ENCODE measurements at regions not wholly inside any gene's neighbourhood (a gene's known extent, or its start where the extent isn't known, plus 50 kb on each side); places are given as distances from the start of the nearest gene placed in this dataset.

DNA sequence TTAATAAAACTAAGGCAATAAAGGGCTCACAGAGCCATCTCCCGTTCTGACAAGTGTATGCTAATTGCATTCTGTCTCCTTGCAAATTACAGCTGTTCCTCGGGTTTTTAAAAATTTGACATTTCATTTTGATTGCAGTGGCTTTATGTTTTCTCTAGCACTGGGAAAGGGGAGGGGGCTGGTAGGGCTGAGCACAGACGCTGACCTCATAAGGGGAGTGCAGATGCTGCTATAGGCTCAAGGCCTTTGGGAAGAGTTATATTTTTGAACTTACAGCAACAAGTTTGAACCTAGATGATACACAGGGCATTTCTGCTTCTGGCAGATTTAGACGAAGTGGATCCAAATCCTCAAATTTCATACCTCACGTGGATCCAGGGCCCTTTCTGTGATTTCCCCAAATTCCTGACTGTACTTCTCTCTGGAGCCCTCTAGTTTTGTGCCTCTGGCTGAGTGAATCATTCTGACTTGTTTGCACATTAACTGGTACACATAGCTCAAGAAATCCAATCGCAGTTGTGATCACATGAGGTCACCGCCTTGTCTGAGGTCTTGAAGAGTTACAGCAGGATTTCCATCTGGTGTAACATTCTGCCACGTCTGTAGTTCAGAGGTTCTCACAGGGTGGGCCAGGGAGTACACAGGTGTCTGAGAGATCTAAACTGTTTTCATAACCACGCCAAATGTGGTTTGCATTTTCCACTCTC, 230.3 kb downstream of the C1orf94 start:
- in situ Hi-C loops (cut with MboI; ENCODE audit: low pct_unique_long_range_greater_than_20kb in 2 of 9, low sequenced_read_pairs in 9 of 9, unreplicated experiment in 9 of 9) = no loop called here

DNA sequence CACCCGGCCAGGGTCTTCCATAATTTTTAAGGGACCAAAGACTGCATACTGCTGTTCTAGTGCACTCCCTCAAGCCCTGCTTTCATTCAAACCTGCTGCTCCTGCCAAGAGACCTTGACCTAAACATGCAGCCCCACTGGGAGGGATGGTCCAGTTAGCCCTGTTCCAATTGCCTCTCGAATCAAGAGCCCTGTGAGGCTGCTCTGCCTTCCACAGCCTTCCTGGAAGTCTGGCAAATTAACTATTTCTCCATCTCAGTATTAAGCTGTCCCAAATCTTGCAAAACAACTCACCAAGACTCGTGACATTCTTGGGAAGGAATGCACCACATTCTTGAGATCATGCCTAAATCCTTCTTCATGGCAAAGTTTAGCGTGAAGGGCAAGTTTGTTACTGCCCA, 231.3 kb downstream of the C1orf94 start:
- no peak overlapping the region for H3K27ac ChIP-seq
- ATAC-seq (replicated peaks in 6 of 8) = no peak
- in situ Hi-C loops (cut with MboI; ENCODE audit: low pct_unique_long_range_greater_than_20kb in 2 of 9, low sequenced_read_pairs in 9 of 9, unreplicated experiment in 9 of 9) = no loop called here
- no peak overlapping the region for H3K4me3 ChIP-seq
- WGBS, 10 experiments = 7 to 100% (median 59%) methylated on average over 1 to 4 of the region's 4 CpGs
- H3K4me1 ChIP-seq (replicated peaks in 1 of 2) = no peaks in the 10 kb centered on the region

More for the DNA sequence above, 230.3 kb downstream of the C1orf94 start:
- no peak overlapping the region for H3K27ac ChIP-seq
- H3K4me3 ChIP-seq = no peak overlapping the region
- no peaks in the 10 kb centered on the region for H3K4me1 ChIP-seq (replicated peaks in 1 of 2)
- 0 to 81% (median 65%) methylated on average over 1 to 9 of the region's 9 CpGs for WGBS, 10 experiments
- ATAC-seq (replicated peaks in 6 of 8) = peak in 7 of 8 experiments; percentile 22 to 94 (median 69)

- no peak overlapping the region for H3K4me3 ChIP-seq
- in situ Hi-C loops (cut with MboI; ENCODE audit: low pct_unique_long_range_greater_than_20kb in 2 of 9, low sequenced_read_pairs in 9 of 9, unreplicated experiment in 9 of 9) = no loop called here
- H3K27ac ChIP-seq = no peak overlapping the region
- ATAC-seq (replicated peaks in 6 of 8) = no peak
- 36 to 100% (median 79%) methylated on average over 1 to 6 of the region's 6 CpGs for WGBS, 10 experiments
- no peaks in the 10 kb centered on the region for H3K4me1 ChIP-seq (replicated peaks in 1 of 2)
Observed at GRCh38 chr1:34409689-34410229, 233.1 kb downstream of the C1orf94 start.

- WGBS, 10 experiments = 20 to 73% (median 69%) methylated on average over 2 to 11 of the region's 12 CpGs; no CpG with 5 or more reads in 3 of the 10 experiments
- in situ Hi-C loops (cut with MboI; ENCODE audit: low pct_unique_long_range_greater_than_20kb in 2 of 9, low sequenced_read_pairs in 9 of 9, unreplicated experiment in 9 of 9) = no loop called here
- ATAC-seq (replicated peaks in 6 of 8) = peak in 1 of 8 experiments; percentile 62
Observed at GRCh38 chr1:34412598-34413370, 236.1 kb downstream of the C1orf94 start.

DNA sequence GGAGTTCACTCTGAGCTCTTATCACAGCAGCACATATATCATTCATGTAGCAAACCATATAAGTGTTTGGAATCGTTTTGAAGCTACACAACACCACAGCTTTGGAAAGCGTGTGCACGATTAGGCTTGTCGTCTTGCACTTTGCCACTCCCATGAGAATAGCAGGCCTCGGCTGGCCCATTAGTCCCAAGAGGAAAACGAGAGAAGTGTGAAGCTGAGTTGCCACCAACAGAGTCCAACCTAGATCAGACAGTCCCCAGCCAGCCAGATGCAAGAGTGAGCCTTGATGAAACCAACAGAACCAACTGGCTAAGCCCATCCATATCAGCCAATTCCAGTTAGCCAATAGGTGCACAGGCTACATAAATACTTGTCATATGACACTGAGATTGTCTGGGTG, 238.4 kb downstream of the C1orf94 start:
- H3K4me1 ChIP-seq (replicated peaks in 1 of 2) = no peaks in the 10 kb centered on the region
- WGBS, 10 experiments = 0 to 82% (median 60%) methylated on average over 1 to 6 of the region's 6 CpGs; no CpG with 5 or more reads in 1 of the 10 experiments
- ATAC-seq (replicated peaks in 6 of 8) = no peak

More at GRCh38 chr1:34412598-34413370, 236.1 kb downstream of the C1orf94 start:
- Histone ChIP-seq H3K4me1 (replicated peaks in 1 of 2) (no peaks in the 10 kb centered on the region), H3K27ac (no peak overlapping the region), H3K4me3 (no peak overlapping the region)

DNA sequence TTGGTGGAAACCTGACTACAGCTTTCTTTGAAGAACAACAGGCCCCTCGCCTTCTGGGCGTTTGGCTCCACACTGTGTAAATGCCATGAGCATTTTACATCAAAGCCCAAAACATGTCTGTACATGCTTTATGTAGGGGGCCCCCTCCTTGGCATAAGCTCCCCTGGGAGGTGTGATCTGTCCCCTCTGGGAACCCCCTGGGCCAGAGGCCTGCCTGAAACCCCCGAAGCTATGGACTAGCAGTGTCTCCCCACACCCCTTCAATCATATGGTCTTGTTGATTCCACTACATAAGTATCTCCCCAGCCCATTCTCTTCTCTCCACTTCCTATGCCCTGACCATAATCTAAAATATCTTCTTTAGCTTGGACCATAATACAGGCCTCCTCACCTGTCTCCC, 241.5 kb downstream of the C1orf94 start:
- in situ Hi-C loops (cut with MboI; ENCODE audit: low pct_unique_long_range_greater_than_20kb in 2 of 9, low sequenced_read_pairs in 9 of 9, unreplicated experiment in 9 of 9) = no loop called here
- Histone ChIP-seq H3K27ac (no peak overlapping the region), H3K4me3 (no peak overlapping the region), H3K4me1 (replicated peaks in 1 of 2) (no peaks in the 10 kb centered on the region)
- WGBS, 10 experiments = 0 to 93% (median 54%) methylated on average over 1 to 3 of the region's 3 CpGs; no CpG with 5 or more reads in 4 of the 10 experiments
- ATAC-seq (replicated peaks in 6 of 8) = no peak

More for the DNA sequence above, 238.4 kb downstream of the C1orf94 start:
- no peak overlapping the region for H3K4me3 ChIP-seq
- no peak overlapping the region for H3K27ac ChIP-seq
- in situ Hi-C loops (cut with MboI; ENCODE audit: low pct_unique_long_range_greater_than_20kb in 2 of 9, low sequenced_read_pairs in 9 of 9, unreplicated experiment in 9 of 9) = no loop called here

DNA sequence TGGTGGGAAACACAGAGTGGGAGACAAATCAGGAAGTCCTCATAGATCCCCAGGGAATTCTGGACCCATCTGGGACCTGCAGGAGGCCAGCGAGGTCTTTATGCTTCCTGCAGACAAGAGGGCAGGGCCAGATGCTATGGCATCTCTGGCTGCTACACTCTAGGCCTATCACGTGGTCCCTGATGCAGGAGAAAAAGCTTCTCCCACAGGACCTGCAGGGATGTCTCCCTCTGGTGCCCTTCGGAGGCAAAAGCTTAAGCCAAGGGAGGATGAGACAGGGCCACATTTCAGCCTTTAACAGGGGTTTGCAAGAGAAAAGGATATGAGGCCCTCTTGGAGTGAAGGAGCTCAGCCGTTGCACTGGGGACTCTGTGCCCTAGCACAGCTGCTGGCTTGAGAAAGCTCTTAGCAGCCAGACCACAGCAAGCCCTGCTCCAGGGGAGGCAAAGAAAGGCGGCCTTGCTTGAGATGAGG, 243.0 kb downstream of the C1orf94 start:
- peak; percentile 43 to 98 (median 82) for ATAC-seq (replicated peaks in 6 of 8)
- Histone ChIP-seq H3K27ac (no peak overlapping the region), H3K4me3 (no peak overlapping the region), H3K4me1 (replicated peaks in 1 of 2) (no peaks in the 10 kb centered on the region)
- in situ Hi-C loops (cut with MboI; ENCODE audit: low pct_unique_long_range_greater_than_20kb in 2 of 9, low sequenced_read_pairs in 9 of 9, unreplicated experiment in 9 of 9) = no loop called here
- WGBS, 10 experiments = 0 to 67% (median 43%) methylated on average over 1 to 4 of the region's 5 CpGs; no CpG with 5 or more reads in 2 of the 10 experiments

GRCh38 chr1:34425046-34425445, 248.3 kb downstream of the C1orf94 start:
- H3K4me3 ChIP-seq = no peak overlapping the region
- H3K27ac ChIP-seq = no peak overlapping the region
- no peaks in the 10 kb centered on the region for H3K4me1 ChIP-seq (replicated peaks in 1 of 2)
- no peak for ATAC-seq (replicated peaks in 6 of 8)
- in situ Hi-C loops (cut with MboI; ENCODE audit: low pct_unique_long_range_greater_than_20kb in 2 of 9, low sequenced_read_pairs in 9 of 9, unreplicated experiment in 9 of 9) = no loop called here
- WGBS, 10 experiments = 15 to 93% (median 60%) methylated on average over 4 to 5 of the region's 5 CpGs; no CpG with 5 or more reads in 2 of the 10 experiments

GRCh38 chr1:34425785-34426184, 249.1 kb downstream of the C1orf94 start:
- peak in 2 of 8 experiments; percentile 83 to 87 for ATAC-seq (replicated peaks in 6 of 8)

GRCh38 chr1:34426325-34426896, 249.7 kb downstream of the C1orf94 start:
- no peak overlapping the region for H3K4me3 ChIP-seq
- H3K4me1 ChIP-seq (replicated peaks in 1 of 2) = no peaks in the 10 kb centered on the region
- ATAC-seq (replicated peaks in 6 of 8) = peak in 2 of 8 experiments; percentile 50 to 65
- in situ Hi-C loops (cut with MboI; ENCODE audit: low pct_unique_long_range_greater_than_20kb in 2 of 9, low sequenced_read_pairs in 9 of 9, unreplicated experiment in 9 of 9) = no loop called here
- H3K27ac ChIP-seq = no peak overlapping the region

More at GRCh38 chr1:34425785-34426184, 249.1 kb downstream of the C1orf94 start:
- no peak overlapping the region for H3K27ac ChIP-seq
- H3K4me3 ChIP-seq = no peak overlapping the region
- WGBS, 10 experiments = 0 to 100% (median 33%) methylated on average over 1 to 2 of the region's 2 CpGs; no CpG with 5 or more reads in 2 of the 10 experiments
- in situ Hi-C loops (cut with MboI; ENCODE audit: low pct_unique_long_range_greater_than_20kb in 2 of 9, low sequenced_read_pairs in 9 of 9, unreplicated experiment in 9 of 9) = no loop called here
- H3K4me1 ChIP-seq (replicated peaks in 1 of 2) = no peaks in the 10 kb centered on the region

DNA sequence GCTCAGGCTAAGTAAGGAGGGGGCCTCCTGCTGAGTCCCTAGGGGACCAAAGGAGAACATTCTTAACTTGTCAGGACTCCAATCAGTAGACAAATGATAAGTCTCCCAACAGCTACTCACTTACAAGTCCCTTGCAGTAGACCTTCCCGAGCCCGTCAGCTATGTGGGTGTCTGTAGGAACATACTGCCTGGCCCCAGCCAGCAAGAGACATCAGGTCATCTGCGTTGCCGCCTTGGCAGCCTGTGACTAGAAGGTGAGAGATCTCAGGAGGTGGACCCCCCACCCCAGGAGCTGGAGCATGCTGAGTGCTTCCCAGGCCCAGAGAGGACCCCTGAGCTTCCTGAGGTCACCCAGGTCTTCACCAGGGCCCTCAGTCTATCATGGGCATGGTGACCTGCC, 250.5 kb downstream of the C1orf94 start:
- no peak for ATAC-seq (replicated peaks in 6 of 8)
- H3K27ac ChIP-seq = no peak overlapping the region
- no peak overlapping the region for H3K4me3 ChIP-seq
- no peaks in the 10 kb centered on the region for H3K4me1 ChIP-seq (replicated peaks in 1 of 2)
- in situ Hi-C loops (cut with MboI; ENCODE audit: low pct_unique_long_range_greater_than_20kb in 2 of 9, low sequenced_read_pairs in 9 of 9, unreplicated experiment in 9 of 9) = no loop called here
- WGBS, 10 experiments = 90% methylated on average over 2 to 4 of the region's 4 CpGs; no CpG with 5 or more reads in 7 of the 10 experiments

DNA sequence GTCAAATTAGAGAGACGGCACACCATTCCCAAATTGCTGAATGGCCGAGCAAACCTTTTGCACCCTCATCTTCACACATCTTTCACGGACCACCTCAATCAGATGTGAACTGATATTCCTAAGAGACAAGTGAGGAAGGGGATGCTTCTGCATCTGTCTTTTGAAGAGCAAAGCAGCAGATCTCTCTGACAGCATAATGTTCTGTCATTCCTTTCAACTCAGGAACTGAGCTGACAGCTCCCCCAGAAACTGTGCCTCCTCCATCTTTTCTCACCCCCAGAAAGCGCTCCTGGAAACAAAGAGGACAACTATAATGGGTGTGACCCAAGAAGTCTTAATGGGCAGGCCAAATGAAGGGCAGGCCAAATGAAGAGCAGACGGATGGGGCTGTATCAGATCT, 256.4 kb downstream of the C1orf94 start:
- in situ Hi-C loops (cut with MboI; ENCODE audit: low pct_unique_long_range_greater_than_20kb in 2 of 9, low sequenced_read_pairs in 9 of 9, unreplicated experiment in 9 of 9) = no loop called here
- Histone ChIP-seq H3K4me3 (no peak overlapping the region), H3K27ac (no peak overlapping the region), H3K4me1 (replicated peaks in 1 of 2) (no peaks in the 10 kb centered on the region)
- WGBS, 10 experiments = 14 to 80% (median 36%) methylated on average over 1 to 5 of the region's 5 CpGs; no CpG with 5 or more reads in 1 of the 10 experiments
- ATAC-seq (replicated peaks in 6 of 8) = no peak

- ATAC-seq (replicated peaks in 6 of 8) = no peak
- H3K27ac ChIP-seq = no peak overlapping the region
Observed at GRCh38 chr1:34436836-34437235, 260.1 kb downstream of the C1orf94 start.

More at GRCh38 chr1:34436836-34437235, 260.1 kb downstream of the C1orf94 start:
- WGBS, 10 experiments = 0 to 83% (median 68%) methylated on average over 1 to 3 of the region's 3 CpGs
- in situ Hi-C loops (cut with MboI; ENCODE audit: low pct_unique_long_range_greater_than_20kb in 2 of 9, low sequenced_read_pairs in 9 of 9, unreplicated experiment in 9 of 9) = no loop called here
- H3K4me1 ChIP-seq (replicated peaks in 1 of 2) = no peaks in the 10 kb centered on the region
- no peak overlapping the region for H3K4me3 ChIP-seq

Measured in motor neuron (in vitro differentiated cells).